Uterus (tissue), 3 donors: ENCODE measurements at regions not wholly inside any gene's neighbourhood (a gene's known extent, or its start where the extent isn't known, plus 50 kb on each side); places are given as distances from the start of the nearest gene placed in this dataset.

Experiments used
- DNase-seq, 2 donors: peaks; one replicate each; pipeline ENCODE4 v3.0.0-alpha.2; 2019 to 2020
- H3K27ac ChIP-seq, 2 donors: fragments of 200-600 bp; sonication (generic); 1 replicate in 1 of 2; 2 replicates in 1 of 2; pipeline ENCODE4 v1.5.1; 2016 to 2018
- H3K27me3 ChIP-seq, 2 donors: fragments of 200-600 bp; sonication (generic); one replicate each; pipeline ENCODE4 v1.5.1; 2018 to 2019; ENCODE audit warnings: control low read depth in 1 of 2
- H3K36me3 ChIP-seq, 2 donors: fragments of 200-600 bp; sonication (generic); one replicate each; pipeline ENCODE4 v1.5.1; 2019; ENCODE audit warnings: control low read depth in 1 of 2
- H3K4me1 ChIP-seq, 2 donors: fragments of 200-600 bp; sonication (generic); one replicate each; pipeline ENCODE4 v1.5.1; 2018 to 2019; ENCODE audit warnings: control low read depth in 1 of 2
- H3K4me3 ChIP-seq, 2 donors: fragments of 200-600 bp; sonication (generic); 1 replicate in 1 of 2; 2 replicates in 1 of 2; pipeline ENCODE4 v1.5.1; 2018 to 2019; ENCODE audit warnings: mild to moderate bottlenecking in 1 of 2
- H3K9me3 ChIP-seq, 2 donors: fragments of 200-600 bp; sonication (generic); one replicate each; pipeline ENCODE4 v1.5.1; 2019; ENCODE audit warnings: control low read depth in 1 of 2
- CTCF ChIP-seq, 4 experiments: fragments of 200-600 bp in 2 of 4; fragments of 450-650 bp in 2 of 4; sonication (generic) in 2 of 4; IDR thresholded peaks; one replicate each; pipeline ENCODE4 v1.5.1; 2016 to 2019; ENCODE audit warnings: antibody characterized with exemption in 4 of 4, mild to moderate bottlenecking in 2 of 4, moderate library complexity in 1 of 4
- POLR2A ChIP-seq, 2 donors: fragments of 450-650 bp; IDR thresholded peaks; one replicate each; pipeline ENCODE4 v1.6.1; 2016; ENCODE audit warnings: antibody characterized with exemption in 2 of 2, mild to moderate bottlenecking in 1 of 2, moderate library complexity in 1 of 2
- intact Hi-C: fragments of 100-400 bp; cut with DNase I; formaldehyde crosslinking; loops from one replicate; pipeline ENCODE4 v1.15.1; 2023; ENCODE audit warnings: low total_unique reads
- donor health status: DM: yes; HTN: yes; CAD: no.

- Histone ChIP-seq H3K36me3 (no peaks in the 10 kb centered on the region), H3K4me1 (no peaks in the 10 kb centered on the region), H3K9me3 (no peaks in the 10 kb centered on the region), H3K27me3 (no peaks in the 10 kb centered on the region), H3K27ac (no peak overlapping the region), H3K4me3 (no peak overlapping the region)
- DNase-seq, result no peak
- intact Hi-C loops, result no loop called here
- no peak for TF ChIP-seq POLR2A (IDR thresholded peaks at IDR 0.05)
Measured at GRCh38 chr14:89621791-89622638, 205.0 kb upstream of the FOXN3 start.

- DNase-seq, result no peak
- intact Hi-C loops, result no loop called here
- no peak overlapping the region for H3K27ac ChIP-seq
Measured at GRCh38 chr14:89621009-89621421, 204.0 kb upstream of the FOXN3 start.

GRCh38 chr14:89620436-89620835 lies 203.4 kb upstream of the FOXN3 start:
- intact Hi-C loops, result no loop called here
- no peaks in the 10 kb centered on the region for H3K4me1 ChIP-seq
- no peak for DNase-seq
- no peak overlapping the region for H3K27ac ChIP-seq
- no peaks in the 10 kb centered on the region for H3K36me3 ChIP-seq
- TF ChIP-seq CTCF (IDR thresholded peaks at IDR 0.05), result no peak
- no peak for TF ChIP-seq POLR2A (IDR thresholded peaks at IDR 0.05)
- H3K4me3 ChIP-seq, result no peak overlapping the region
- no peaks in the 10 kb centered on the region for H3K27me3 ChIP-seq
- no peaks in the 10 kb centered on the region for H3K9me3 ChIP-seq

More at GRCh38 chr14:89621009-89621421, 204.0 kb upstream of the FOXN3 start:
- no peaks in the 10 kb centered on the region for H3K9me3 ChIP-seq
- no peak overlapping the region for H3K4me3 ChIP-seq
- TF ChIP-seq POLR2A (IDR thresholded peaks at IDR 0.05) (no peak), CTCF (IDR thresholded peaks at IDR 0.05) (no peak)
- no peaks in the 10 kb centered on the region for H3K27me3 ChIP-seq
- no peaks in the 10 kb centered on the region for H3K4me1 ChIP-seq
- no peaks in the 10 kb centered on the region for H3K36me3 ChIP-seq

GRCh38 chr14:89619596-89619995 lies 202.6 kb upstream of the FOXN3 start:
- Histone ChIP-seq H3K4me1 (no peaks in the 10 kb centered on the region), H3K9me3 (no peaks in the 10 kb centered on the region), H3K36me3 (no peaks in the 10 kb centered on the region), H3K4me3 (peak overlapping the region; percentile 53 to 61), H3K27ac (peak overlapping the region; percentile 15 to 81), H3K27me3 (no peaks in the 10 kb centered on the region)
- intact Hi-C loops, result loop anchor here (10.0 kb wide), 1 partner anchor 185 kb away; no protein-coding TSS in a partner anchor
- no peak for DNase-seq
- TF ChIP-seq POLR2A (IDR thresholded peaks at IDR 0.05) (no peak), CTCF (IDR thresholded peaks at IDR 0.05) (no peak)

GRCh38 chr14:89618811-89619551 lies 201.9 kb upstream of the FOXN3 start:
- intact Hi-C loops, result loop anchor here (10.0 kb wide), 1 partner anchor 184 kb away; no protein-coding TSS in a partner anchor
- DNase-seq, result peak; percentile 24 to 59

More at GRCh38 chr14:89618811-89619551, 201.9 kb upstream of the FOXN3 start:
- no peaks in the 10 kb centered on the region for H3K9me3 ChIP-seq
- peak in 2 of 4 experiments; percentile 7 to 13 for TF ChIP-seq CTCF (IDR thresholded peaks at IDR 0.05)
- TF ChIP-seq POLR2A (IDR thresholded peaks at IDR 0.05), result peak in 1 of 2 donors; percentile 41
- no peaks in the 10 kb centered on the region for H3K4me1 ChIP-seq
- H3K4me3 ChIP-seq, result peak overlapping the region; percentile 53 to 61
- no peaks in the 10 kb centered on the region for H3K27me3 ChIP-seq
- H3K36me3 ChIP-seq, result no peaks in the 10 kb centered on the region
- peak overlapping the region; percentile 56 to 81 for H3K27ac ChIP-seq
